HG02938 (cell line): ENCODE measurements at regions not wholly inside any gene's neighbourhood (a gene's known extent, or its start where the extent isn't known, plus 50 kb on each side); places are given as distances from the start of the nearest gene placed in this dataset.
"Not testable (repeated sequence)": the region's sequence is repeated elsewhere in the genome, so short reads cannot be mapped to it uniquely, and the experiment has no call there.

ENCODE experiments used
- ATAC-seq: cut with Tn5 transposase; IDR thresholded peaks from one replicate; pipeline ENCODE4 v1.9.1; 2021; ENCODE audit warnings: mild to moderate bottlenecking, moderate library complexity; ENCODE audit not compliant: unreplicated experiment

DNA sequence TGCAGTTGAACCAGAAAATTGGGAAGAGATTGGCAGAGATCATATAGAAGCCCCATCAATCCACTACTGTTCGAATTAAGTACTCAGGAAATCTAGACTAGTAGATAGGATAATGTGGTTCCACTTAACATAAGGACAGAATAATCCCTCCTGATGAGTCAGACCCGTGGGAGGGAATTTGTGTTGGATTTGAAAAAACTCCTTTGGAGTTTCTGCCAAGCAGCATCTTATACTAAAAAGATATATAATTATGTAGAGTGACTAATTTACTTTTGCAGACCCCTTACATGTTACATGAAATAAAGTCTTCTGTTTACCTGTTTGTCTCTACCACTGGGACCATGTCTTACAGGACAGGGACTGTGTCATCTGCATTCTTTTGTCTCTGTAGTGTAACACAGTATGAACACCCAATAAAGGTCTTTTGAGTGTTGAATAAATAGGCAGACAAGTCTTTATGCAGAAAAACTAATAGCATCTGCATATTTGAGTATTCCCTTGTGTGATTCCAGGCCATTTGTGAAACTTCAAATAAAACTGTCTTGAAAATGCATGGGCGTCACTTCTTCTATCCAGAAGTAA lies 122.6 kb upstream of the DNAJC10 start:
- no peak for ATAC-seq

DNA sequence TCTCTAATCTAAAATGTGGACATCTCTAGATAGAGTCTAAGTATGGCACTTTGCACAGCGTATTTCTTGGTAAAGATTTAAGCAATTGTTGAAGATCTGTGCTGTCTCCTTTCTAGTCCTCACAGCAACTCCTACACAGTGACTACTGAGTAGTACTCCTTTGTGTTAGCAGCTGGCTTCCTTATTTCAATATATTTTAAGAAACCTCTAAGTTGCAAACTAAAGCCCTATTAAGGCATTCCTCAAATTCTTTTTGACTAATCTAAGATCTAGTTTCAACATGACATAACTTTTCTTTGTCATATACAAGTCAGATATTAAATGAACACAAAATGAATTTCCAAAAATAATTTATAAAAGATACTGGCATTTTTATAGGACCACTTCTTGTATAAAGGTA lies 121.8 kb upstream of the DNAJC10 start:
- no peak for ATAC-seq

DNA sequence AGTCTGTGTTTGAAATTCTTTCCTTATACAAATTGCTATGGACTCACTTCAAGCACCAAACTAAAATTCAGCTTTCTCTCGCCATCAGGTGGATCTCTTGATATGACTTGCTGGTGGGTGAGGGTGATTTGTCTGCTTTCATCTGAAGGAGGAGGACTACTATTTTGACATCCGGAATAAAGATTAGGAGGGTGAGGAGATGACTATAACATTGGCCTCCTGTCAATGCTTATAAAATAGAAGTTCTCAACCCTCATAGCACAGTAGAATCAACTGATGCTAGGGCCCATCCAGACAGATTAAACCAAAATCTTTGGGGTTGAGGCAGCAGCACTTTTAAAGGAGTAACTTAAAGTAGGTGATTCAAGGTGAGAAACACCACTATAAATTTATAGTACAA lies 120.4 kb upstream of the DNAJC10 start:
- no peak for ATAC-seq

DNA sequence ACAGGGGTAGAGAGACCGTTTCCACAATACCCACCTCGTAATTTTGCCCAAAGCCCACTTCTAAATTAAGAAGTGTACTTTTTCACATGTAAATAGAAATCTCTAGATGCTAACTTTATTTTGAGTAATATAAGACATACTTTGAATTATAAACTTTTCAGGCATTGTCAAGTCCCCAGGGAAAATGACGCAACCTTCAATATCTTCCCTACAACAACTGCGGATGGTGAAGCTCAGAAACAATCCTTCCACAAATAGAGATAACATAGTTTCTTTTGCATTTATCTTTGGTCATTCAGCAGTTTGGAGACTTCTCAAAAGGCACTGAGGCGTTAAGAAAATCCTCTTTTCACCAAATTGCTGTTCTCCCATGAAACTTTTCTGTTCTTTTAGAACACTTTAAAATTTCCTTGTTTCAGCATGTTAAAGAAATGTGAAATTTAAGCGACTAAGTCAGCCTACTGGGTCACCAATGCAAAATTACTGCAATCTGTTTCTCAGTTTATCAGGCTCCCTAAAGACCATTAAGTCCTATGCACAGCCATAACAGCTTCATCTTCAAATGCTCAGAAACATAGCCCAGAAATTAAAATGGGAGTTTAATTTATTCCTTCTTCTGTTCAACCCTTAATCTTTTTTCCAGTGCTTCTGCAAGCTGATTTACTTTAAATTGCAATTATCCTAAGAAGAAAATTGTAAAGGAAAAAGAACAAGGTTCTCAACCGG lies 118.3 kb upstream of the DNAJC10 start:
- ATAC-seq, result no peak

DNA sequence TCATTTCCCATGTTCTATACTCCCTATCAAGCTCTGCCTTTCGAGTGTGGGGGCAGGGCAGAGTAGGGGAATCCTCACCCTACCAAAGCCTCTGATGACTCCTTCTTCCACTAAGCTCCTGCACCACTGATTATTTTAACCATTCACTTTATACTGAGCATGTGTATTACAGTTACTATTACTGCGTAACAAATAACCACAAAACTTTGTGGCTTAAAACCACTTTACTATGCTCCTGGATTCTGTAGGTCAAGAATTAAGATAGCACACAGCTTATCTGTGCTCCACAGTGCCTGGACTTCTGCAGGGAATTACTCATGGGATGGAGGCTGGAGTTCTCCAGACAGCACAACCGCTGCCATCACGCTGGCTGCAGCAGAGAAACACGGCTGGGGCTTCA lies 117.4 kb upstream of the DNAJC10 start:
- no peak for ATAC-seq

DNA sequence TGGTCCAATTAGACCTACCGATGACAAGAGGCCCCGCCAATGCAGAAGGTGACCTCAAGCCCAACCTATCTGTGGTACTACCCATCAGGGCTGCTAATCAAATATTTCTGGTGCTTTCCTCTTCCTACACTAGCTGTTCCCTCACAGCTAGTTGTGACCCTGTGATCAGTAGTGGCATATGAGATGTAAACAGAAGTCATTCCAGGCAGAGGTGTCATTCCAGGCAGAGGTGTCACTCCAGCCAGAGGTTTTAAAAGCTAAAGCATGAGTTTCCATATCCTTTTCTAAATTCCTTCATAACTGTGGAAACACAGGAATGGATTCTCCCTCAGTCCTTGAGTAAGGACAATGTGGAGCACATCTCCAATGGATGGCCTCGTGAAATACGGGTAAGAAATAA lies 110.9 kb upstream of the DNAJC10 start:
- ATAC-seq, result no peak

DNA sequence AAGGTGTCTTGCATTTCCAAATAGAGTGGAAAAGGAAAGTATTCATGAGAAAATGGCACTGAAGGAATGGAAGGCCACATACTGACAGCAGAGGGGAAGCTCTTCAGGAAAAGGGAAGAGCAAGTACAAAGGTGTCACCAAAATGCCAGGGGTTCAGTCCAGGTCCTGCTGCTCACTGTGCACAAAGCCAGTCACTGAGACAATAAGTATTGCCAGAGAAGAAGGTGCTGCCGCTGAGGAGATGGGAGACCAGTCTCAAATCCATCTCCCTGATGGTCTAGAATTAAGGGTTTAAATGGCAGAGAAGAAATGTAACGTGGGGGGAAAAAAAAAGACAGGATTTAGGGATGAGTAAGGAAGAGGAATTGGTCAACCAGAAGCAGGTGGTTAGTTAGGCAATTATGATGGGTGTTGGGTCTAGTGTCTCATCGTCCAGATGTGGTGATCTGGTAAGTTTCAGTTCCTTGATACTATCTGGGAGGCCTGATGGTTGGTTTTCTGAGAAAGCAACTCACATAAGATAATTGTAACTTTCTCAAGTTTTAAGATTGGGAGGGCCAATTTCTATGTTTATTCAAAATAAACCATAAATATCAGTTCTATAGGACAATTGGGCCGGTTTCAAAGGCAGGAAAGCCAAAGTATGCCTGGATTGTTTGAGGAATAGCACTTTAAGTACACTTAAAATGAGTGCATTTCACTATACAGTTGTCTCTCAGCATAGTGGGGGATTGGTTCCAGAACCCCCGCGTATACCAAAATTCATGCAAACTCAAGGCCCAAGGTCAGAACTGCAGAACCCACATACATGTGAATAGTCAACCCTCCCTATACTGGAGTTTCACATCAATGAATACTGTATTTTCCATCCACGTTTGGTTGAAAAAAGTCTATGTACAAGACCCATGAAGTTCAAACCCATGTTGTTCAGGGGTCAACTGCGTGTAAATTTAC lies 109.1 kb upstream of the DNAJC10 start:
- peak; percentile 55 for ATAC-seq

DNA sequence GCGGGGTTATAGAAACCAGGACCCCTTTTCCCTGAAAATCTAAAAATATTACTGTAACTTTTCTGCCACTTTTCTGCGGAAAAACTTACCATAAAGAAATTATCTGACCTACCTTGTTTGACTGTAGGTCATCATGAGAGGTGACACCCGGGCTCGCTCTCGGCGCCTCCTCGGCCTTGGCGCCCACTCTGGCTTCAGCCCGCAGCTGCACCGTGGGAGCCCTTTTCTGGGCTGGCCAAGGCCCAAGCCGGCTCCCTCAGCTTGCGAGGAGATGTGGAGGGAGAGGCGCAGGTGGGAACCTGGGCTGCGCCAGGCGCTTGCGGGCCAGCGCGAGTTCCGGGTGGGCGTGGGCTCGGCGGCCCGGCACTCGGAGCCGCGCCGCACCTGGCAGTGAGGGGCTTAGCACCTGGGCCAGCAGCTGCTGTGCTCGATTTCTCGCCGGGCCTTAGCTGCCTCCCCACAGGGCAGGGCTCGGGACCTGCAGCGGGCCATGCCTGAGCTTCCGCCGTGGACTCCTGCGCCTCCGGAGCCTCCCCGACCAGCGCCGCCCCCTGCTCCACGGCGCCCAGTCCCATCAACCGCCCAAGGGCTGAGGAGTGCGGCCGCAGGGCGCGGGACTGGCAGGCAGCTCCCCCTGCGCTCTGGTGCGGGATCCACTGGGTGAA lies 107.7 kb upstream of the DNAJC10 start:
- ATAC-seq, result no peak

DNA sequence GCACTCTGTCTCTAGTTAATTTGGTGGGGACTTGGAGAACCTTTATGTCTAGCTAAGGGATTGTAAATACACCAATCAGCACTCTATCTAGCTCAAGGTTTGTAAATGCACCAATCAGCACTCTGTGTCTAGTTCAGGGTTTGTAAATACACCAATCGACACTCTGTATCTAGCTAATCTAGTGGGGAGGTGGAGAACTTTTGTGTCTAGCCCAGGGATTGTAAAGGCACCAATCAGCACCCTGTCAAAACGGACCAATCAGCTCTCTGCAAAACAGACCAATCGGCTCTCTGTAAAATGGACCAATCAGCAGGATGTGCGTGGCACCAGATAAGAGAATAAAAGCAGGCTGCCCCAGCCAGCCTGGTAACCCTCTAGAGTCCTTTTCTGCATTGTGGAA lies 107.1 kb upstream of the DNAJC10 start:
- ATAC-seq, result not testable (repeated sequence)

DNA sequence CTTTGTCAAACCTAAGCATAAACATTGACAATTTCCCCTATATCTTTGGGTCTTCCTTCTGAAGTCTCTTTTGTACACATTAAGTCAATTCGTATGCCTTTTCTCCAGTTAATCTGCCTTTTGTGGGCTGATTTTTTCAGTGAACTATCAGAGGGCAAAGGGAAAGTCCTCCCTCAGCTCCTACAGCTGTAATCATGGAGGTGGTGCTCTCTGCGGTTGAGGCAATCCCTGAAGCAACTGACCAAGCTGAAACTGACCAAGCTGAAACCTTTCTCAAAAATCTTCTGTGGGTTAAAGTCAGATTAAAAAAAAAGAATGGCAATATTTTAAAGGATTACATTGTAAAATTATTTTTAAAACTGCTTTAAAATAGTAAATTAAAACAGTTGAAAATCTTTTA lies 105.8 kb upstream of the DNAJC10 start:
- no peak for ATAC-seq

DNA sequence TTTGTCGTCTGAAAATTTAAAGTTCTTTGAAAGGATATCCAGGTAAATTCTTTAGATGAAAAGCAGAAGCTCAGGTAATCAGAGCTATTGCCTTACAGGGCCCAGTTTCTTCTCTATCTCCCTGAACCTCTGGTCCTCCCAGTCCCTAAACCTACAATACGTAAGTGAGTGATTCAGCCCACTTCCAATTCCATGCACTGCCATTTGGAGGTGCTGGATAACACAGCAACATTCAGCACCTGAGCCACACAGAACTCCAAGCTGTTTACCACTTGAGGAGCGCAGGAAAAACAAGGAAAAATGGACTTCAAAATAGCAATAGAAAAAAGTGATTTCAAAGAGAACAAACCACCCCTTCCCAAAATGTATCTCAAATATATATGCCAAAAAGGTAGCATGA lies 105.0 kb upstream of the DNAJC10 start:
- no peak for ATAC-seq

DNA sequence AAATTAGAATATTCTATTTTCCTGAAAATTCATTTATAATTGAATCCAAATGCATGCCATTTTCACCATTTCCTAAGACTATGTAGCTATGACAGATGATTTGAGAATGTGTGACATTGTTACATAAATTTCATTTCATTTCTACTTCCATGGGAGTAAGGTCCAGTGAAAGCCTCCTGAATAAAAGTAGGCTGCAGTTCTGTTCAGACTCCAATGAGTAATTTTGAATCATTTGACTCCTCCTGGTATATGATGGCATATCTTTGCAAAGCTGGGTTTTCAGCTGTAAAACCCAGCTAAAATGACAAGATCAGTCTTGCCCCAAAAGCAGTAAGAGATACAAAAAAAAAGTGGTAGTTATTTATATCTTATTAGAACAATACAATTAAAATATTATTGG lies 101.0 kb upstream of the DNAJC10 start:
- no peak for ATAC-seq

DNA sequence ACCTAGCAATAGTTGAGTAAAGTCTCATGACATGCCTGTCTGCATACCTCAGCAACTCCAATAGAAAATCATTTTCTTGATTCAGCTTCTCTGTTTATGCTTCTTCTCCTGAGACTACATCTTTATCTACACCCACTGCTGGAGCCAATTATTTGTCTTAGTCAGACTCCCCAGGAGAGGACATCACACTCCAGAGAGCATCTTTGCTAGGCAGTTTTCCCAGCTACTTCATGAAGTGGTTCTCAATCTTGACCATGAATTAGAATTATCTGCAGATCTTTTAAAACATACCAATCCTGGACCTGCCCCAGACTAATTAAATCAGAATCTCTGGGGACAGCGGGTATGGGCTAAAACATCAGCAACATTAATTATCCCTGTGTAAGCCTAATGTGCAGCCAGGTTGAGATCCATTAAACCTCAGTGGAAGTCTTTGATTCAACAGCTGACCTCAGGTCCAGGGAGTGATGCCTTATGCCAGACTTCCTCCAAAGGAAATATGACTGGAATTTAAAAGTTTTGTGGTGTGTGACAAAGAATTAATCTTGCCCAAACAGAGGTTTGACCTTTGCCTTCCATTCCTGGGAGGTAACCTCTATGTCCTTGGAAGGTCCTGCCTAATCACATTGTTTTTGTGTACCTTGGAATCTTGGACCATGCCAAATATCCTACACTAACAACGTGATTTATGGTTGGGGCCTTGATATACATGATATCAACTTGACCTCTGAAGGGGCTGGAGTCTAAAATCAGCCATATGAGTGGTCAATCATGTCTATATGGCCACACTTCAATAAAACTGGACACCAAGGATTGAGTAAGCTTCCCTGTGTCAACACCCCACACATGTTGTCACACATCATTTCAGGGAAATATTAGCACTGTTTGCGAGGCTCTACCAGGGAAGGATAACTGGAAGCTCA lies 99.3 kb upstream of the DNAJC10 start:
- ATAC-seq, result no peak

DNA sequence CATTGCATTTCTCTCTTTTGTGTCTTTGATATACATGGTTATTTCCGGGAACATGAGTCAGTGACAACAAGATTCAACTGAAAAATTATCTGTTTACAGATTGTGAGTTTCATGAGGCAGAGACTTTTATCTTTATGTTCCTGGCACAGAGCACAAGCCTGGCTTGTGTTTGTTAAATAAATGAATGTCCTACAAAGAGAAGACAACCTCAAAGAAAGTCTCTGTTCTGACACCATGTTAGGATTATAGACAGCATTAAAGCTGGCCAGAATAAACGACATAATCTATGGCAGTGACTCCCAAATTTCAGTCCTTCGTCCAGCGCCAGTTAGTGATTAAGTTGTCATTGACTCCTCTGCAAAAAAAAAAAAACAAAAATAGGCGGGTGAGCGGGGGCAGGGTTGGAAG lies 97.4 kb upstream of the DNAJC10 start:
- no peak for ATAC-seq

DNA sequence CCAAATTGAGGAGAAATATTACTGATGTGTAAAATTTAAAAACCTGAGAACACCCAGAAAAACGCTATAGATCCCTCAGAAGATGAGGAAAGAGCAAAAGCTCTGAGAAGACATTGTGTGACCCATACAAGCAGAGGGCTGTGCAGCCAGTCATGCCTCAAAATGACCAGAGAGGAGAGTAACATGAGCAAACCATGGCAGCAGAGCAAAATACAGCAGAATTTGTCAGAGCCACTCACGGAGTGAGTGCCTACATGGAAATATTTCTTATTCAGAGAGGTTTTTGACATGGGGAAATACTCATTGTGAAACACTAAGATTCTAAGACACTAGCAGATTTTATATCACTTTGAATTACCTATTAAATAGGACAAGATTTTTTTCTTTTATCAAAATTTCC lies 96.8 kb upstream of the DNAJC10 start:
- no peak for ATAC-seq

DNA sequence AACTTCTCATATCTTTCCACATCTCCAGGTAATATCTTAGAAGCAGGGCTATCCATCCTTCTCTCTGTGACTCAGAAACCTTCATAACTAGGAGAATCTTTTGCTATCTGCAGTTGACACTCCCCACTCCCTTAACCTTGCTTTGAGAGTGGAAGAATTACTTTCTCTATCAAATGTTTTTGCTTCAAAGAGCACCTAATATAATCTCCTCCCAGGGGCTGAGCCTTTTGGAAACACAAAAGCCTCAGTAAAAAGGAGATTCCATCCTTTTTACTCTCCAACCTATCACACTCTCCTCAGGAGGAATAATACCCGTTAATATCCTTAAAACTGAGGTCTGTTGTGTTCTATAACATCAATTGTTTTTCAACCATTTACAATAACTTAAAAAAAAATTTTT lies 94.9 kb upstream of the DNAJC10 start:
- ATAC-seq, result no peak

DNA sequence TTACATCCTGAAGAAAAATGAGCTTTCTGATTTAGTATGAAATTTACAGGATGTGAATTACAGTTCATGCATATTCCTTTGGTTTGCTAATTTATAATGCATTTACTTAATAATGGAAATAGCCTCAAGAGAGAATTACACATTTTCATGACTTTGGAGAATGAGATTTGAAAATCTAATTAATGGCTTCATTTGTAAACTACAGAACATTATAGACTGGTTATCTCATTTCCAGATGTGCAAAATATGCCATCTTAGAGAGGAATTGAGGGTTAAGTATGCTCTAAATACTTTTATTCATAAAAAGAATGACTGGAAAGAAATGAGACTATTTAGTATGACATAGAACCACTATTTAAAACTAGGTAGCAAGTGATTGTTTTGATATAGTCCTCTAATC lies 94.2 kb upstream of the DNAJC10 start:
- ATAC-seq, result no peak

DNA sequence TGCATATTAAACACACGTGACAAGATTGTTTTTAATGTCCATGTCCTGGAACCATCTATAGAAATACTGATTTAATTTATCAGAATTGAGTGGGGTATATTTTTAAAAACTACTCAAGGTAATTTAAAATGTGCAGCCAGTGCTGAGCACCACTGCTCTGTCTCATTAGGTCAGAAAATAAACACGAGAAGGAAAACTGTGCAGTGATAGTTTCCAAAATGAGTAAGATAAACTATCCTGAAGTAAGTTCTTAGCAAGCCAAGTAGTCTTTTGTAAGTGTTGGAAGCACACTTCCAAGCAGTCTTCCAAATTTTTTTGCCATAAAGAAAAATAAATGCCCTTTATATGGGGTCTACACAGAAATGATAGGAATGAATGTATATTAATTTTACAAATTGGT lies 93.8 kb upstream of the DNAJC10 start:
- no peak for ATAC-seq

DNA sequence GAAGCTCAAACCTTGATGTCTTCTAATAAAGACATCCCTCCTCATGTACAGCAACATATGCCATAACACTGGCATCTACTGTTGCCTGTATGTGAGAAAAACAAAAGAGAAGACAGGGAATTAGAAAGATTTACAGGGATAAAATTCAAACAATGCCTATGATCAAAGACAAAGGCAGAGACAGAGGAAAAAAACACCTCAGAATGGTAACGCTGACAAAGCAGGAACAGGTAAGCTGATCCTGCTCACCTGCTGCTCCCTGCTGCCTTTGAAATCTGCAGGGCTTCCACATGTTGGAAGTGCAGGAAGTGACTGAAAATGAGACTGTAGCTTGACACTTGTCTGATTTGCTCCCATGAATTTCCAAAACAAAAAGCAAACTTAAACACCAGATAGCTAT lies 90.2 kb upstream of the DNAJC10 start:
- no peak for ATAC-seq

DNA sequence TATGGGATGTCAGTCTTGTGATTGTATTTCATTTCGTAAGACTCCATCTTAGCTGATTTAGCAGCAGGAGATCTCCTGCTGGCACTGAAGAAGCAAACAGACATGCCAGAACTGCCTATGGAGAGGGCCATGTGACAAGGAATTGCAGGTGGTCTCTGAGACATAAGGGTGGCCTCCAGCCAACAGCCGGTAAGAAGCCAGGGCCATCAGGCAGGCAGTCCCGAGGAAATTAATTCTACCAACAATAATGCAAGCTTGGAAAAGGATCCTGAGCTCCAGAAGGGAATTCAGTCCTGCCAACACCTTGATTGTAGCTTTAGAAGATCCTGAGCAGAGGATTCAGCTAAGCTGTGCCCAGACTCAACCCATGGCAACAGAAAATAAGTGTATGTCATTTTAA lies 87.1 kb upstream of the DNAJC10 start:
- no peak for ATAC-seq
